H1 (cell line): ENCODE measurements at regions not wholly inside any gene's neighbourhood (a gene's known extent, or its start where the extent isn't known, plus 50 kb on each side); places are given as distances from the start of the nearest gene placed in this dataset.

Source experiments
- ASH2L ChIP-seq: fragments of 200-600, 300-600 bp; sonication (generic); IDR thresholded peaks from one replicate; pipeline ENCODE4 v1.7.1; 2017; ENCODE audit warnings: low read length
- CTCF ChIP-seq, 3 experiments: IDR thresholded peaks; 1 replicate in 2 of 3; 2 replicates in 1 of 3; pipeline versions ENCODE4 v1.5.1 to v1.6.1; 2011; ENCODE audit warnings: low read length in 3 of 3, mild to moderate bottlenecking in 3 of 3, inconsistent platforms in 2 of 3, low read depth in 1 of 3, moderate library complexity in 1 of 3; ENCODE audit not compliant: insufficient read depth in 1 of 3; ENCODE audit errors: control extremely low read depth in 1 of 3
- TAF7 ChIP-seq: optimal IDR thresholded peaks from 2 replicates; pipeline ENCODE3; 2011; ENCODE audit warnings: low read depth, mild to moderate bottlenecking, inconsistent platforms, low read length, moderate library complexity, borderline replicate concordance

- no peak for TF ChIP-seq CTCF (IDR thresholded peaks at IDR 0.05; ENCODE audit: control extremely low read depth in 1 of 3, insufficient read depth in 1 of 3, low read depth in 1 of 3, low read length in 3 of 3)
- no peak for TF ChIP-seq ASH2L
- TF ChIP-seq TAF7: no peak
Measured at GRCh38 chr2:42920446-42921146, 128.2 kb upstream of the HAAO start (continued).
